ENCODE measurements at regions not wholly inside any gene's neighbourhood (a gene's known extent, or its start where the extent isn't known, plus 50 kb on each side); places are given as distances from the start of the nearest gene placed in this dataset.

DNA sequence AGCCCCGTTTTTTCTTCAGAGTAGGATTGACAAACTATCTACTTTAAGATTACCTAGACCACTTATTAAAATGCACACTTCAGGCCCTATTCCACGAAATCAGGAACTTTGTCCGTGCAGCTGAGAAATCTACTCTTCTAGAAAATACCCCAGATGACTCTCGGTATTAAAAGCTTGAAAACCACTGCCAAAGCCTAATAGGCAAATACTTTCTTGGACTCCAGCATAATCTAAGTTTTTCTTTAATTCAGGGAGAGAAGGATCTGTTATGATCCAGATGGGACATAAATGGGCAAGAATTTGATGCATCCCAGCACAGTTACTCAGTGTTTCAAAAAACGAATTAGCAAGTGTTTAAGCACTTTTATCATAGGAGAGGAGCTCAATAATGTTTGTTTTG, 94.5 kb downstream of the TMX1 start:
- TF ChIP-seq EP300 (IDR thresholded peaks at IDR 0.05; ENCODE audit: borderline replicate concordance) (no peak), CEBPB (IDR thresholded peaks at IDR 0.05) (no peak), TAF1 (IDR thresholded peaks at IDR 0.05; ENCODE audit: low read depth) (no peak), YY1 (IDR thresholded peaks at IDR 0.05; ENCODE audit: low read depth) (no peak), MAX (IDR thresholded peaks at IDR 0.05) (no peak), NFIC (IDR thresholded peaks at IDR 0.05) (no peak), CREB1 (IDR thresholded peaks at IDR 0.05; ENCODE audit: low read depth) (no peak), RAD21 (IDR thresholded peaks at IDR 0.05; ENCODE audit: low read depth) (no peak), TEAD4 (IDR thresholded peaks at IDR 0.05) (no peak), TCF12 (IDR thresholded peaks at IDR 0.05; ENCODE audit: low read depth) (no peak), ZBTB7A (IDR thresholded peaks at IDR 0.05; ENCODE audit: low read depth) (no peak), FOXM1 (IDR thresholded peaks at IDR 0.05; ENCODE audit: borderline replicate concordance, low read depth) (no peak), EGR1 (IDR thresholded peaks at IDR 0.05) (no peak)
- TF ChIP-seq, protein P1, sequence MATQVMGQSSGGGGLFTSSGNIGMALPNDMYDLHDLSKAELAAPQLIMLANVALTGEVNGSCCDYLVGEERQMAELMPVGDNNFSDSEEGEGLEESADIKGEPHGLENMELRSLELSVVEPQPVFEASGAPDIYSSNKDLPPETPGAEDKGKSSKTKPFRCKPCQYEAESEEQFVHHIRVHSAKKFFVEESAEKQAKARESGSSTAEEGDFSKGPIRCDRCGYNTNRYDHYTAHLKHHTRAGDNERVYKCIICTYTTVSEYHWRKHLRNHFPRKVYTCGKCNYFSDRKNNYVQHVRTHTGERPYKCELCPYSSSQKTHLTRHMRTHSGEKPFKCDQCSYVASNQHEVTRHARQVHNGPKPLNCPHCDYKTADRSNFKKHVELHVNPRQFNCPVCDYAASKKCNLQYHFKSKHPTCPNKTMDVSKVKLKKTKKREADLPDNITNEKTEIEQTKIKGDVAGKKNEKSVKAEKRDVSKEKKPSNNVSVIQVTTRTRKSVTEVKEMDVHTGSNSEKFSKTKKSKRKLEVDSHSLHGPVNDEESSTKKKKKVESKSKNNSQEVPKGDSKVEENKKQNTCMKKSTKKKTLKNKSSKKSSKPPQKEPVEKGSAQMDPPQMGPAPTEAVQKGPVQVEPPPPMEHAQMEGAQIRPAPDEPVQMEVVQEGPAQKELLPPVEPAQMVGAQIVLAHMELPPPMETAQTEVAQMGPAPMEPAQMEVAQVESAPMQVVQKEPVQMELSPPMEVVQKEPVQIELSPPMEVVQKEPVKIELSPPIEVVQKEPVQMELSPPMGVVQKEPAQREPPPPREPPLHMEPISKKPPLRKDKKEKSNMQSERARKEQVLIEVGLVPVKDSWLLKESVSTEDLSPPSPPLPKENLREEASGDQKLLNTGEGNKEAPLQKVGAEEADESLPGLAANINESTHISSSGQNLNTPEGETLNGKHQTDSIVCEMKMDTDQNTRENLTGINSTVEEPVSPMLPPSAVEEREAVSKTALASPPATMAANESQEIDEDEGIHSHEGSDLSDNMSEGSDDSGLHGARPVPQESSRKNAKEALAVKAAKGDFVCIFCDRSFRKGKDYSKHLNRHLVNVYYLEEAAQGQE (IDR thresholded peaks at IDR 0.05; ENCODE audit: low read depth): no peak
